IMR-90 (cell line): ENCODE measurements at regions not wholly inside any gene's neighbourhood (a gene's known extent, or its start where the extent isn't known, plus 50 kb on each side); places are given as distances from the start of the nearest gene placed in this dataset.

Source experiments
- ATAC-seq: fragments of 200-7000 bp; cut with Tn5 transposase; 2 replicates; pipeline ENCODE4 v1.9.1; 2020; ENCODE audit warnings: low read depth, mild to moderate bottlenecking, moderate library complexity
- BruUV-seq: library from RNA; stranded (reverse); fragments of 400-500 nt; replicated peaks from 2 replicates; lab custom pipeline; 2021; lab: Mats Ljungman, UMichigan
- CTCF ChIA-PET: fragments of 300-600 bp; formaldehyde crosslinking; extraction: SDS; loops from one replicate; lab custom pipeline; 2021; ENCODE audit warnings: antibody characterized with exemption; lab: Yijun Ruan, JAX
- POLR2A ChIA-PET: fragments of 300-600 bp; sonication (Branson Sonifier 250); formaldehyde crosslinking; loops from one replicate; lab custom pipeline; 2022; ENCODE audit warnings: antibody characterized with exemption; ENCODE audit not compliant: unreplicated experiment; lab: Charles Lee
- DNase-seq: peaks from one replicate; pipeline ENCODE4 v3.0.0; 2013
- H2AFZ ChIP-seq: replicated peaks from 2 replicates; pipeline ENCODE3; 2013; ENCODE audit warnings: low read length, mild to moderate bottlenecking; ENCODE audit not compliant: poor library complexity
- H2AK5ac ChIP-seq: 2 replicates; pipeline ENCODE4 v1.6.1; 2013; ENCODE audit warnings: low read depth, low read length, inconsistent platforms
- H2AK9ac ChIP-seq: replicated peaks from 2 replicates; pipeline ENCODE3; 2013; ENCODE audit warnings: mild to moderate bottlenecking, low read depth, low read length, moderate library complexity; ENCODE audit not compliant: poor library complexity
- H2BK120ac ChIP-seq: 2 replicates; pipeline ENCODE4 v1.6.1; 2013; ENCODE audit warnings: low read depth, low read length, inconsistent platforms
- H2BK15ac ChIP-seq: 3 replicates; pipeline ENCODE4 v1.6.1; 2013; ENCODE audit warnings: low read depth, low read length, inconsistent platforms
- H2BK20ac ChIP-seq: 2 replicates; pipeline ENCODE4 v1.6.1; 2013; ENCODE audit warnings: low read depth, mild to moderate bottlenecking, inconsistent platforms, low read length, moderate library complexity
- H2BK5ac ChIP-seq: 2 replicates; pipeline ENCODE4 v1.6.1; 2013; ENCODE audit warnings: mild to moderate bottlenecking, low read depth, low read length, inconsistent platforms; ENCODE audit not compliant: poor library complexity, severe bottlenecking
- H3K14ac ChIP-seq: replicated peaks from 2 replicates; pipeline ENCODE4 v1.6.1; 2013; ENCODE audit warnings: low read depth, low read length, inconsistent platforms
- H3K18ac ChIP-seq: 2 replicates; pipeline ENCODE4 v1.6.1; 2013; ENCODE audit warnings: low read depth, low read length, control low read depth
- H3K23ac ChIP-seq: 2 replicates; pipeline ENCODE4 v1.6.1; 2013; ENCODE audit warnings: low read depth, low read length, inconsistent platforms
- H3K27ac ChIP-seq: 2 replicates; pipeline ENCODE4 v1.5.1; 2013; ENCODE audit warnings: mild to moderate bottlenecking, control low read depth, low read length; ENCODE audit not compliant: insufficient read depth
- H3K27me3 ChIP-seq: 2 replicates; pipeline ENCODE4 v1.6.1; 2013; ENCODE audit warnings: low read length; ENCODE audit not compliant: control insufficient read depth, insufficient read depth
- H3K36me3 ChIP-seq: 2 replicates; pipeline ENCODE4 v1.6.1; 2013; ENCODE audit warnings: low read length, mixed read lengths; ENCODE audit not compliant: control insufficient read depth, insufficient read depth
- H3K4ac ChIP-seq: 2 replicates; pipeline ENCODE4 v1.6.1; 2013; ENCODE audit warnings: low read depth, low read length, inconsistent platforms
- H3K4me1 ChIP-seq: 2 replicates; pipeline ENCODE4 v1.6.1; 2013; ENCODE audit warnings: low read length, mixed read lengths; ENCODE audit not compliant: control insufficient read depth, insufficient read depth
- H3K4me2 ChIP-seq: 2 replicates; pipeline ENCODE4 v1.6.1; 2013; ENCODE audit warnings: low read depth, mild to moderate bottlenecking, control low read depth, low read length, moderate library complexity
- H3K4me3 ChIP-seq: 2 replicates; pipeline ENCODE4 v1.5.1; 2013; ENCODE audit warnings: low read depth, mild to moderate bottlenecking, control low read depth, low read length, moderate library complexity; ENCODE audit not compliant: insufficient read depth
- H3K56ac ChIP-seq: 2 replicates; pipeline ENCODE4 v1.6.1; 2013; ENCODE audit warnings: low read length, inconsistent platforms; ENCODE audit not compliant: insufficient read depth; ENCODE audit errors: extremely low read depth
- H3K79me1 ChIP-seq, 2 experiments: 2 replicates each; pipeline ENCODE4 v1.6.1; 2013; ENCODE audit warnings: low read length in 2 of 2, inconsistent platforms in 1 of 2, low read depth in 1 of 2
- H3K9ac ChIP-seq: 2 replicates; pipeline ENCODE4 v1.6.1; 2013; ENCODE audit warnings: low read depth, low read length, control low read depth
- H3K9me1 ChIP-seq: 2 replicates; pipeline ENCODE4 v1.6.1; 2013; ENCODE audit warnings: low read length, inconsistent platforms; ENCODE audit not compliant: insufficient read depth
- H3K9me3 ChIP-seq: 2 replicates; pipeline ENCODE4 v1.6.1; 2013; ENCODE audit warnings: low read length; ENCODE audit not compliant: control insufficient read depth, insufficient read depth
- H4K20me1 ChIP-seq: 2 replicates; pipeline ENCODE4 v1.6.1; 2013; ENCODE audit warnings: low read length, inconsistent platforms; ENCODE audit not compliant: insufficient read depth
- H4K5ac ChIP-seq: 2 replicates; pipeline ENCODE4 v1.6.1; 2013; ENCODE audit warnings: mild to moderate bottlenecking, low read depth, low read length, control low read depth
- H4K8ac ChIP-seq, 2 experiments: 2 replicates each; pipeline ENCODE4 v1.6.1; 2013; ENCODE audit warnings: low read depth in 2 of 2, low read length in 2 of 2, control low read depth in 1 of 2, inconsistent platforms in 1 of 2
- H4K91ac ChIP-seq: 2 replicates; pipeline ENCODE4 v1.6.1; 2013; ENCODE audit warnings: low read depth, low read length, inconsistent platforms; ENCODE audit not compliant: insufficient read depth
- MAZ ChIP-seq: IDR thresholded peaks from 2 replicates; pipeline ENCODE4 v1.6.1; 2012; ENCODE audit warnings: low read depth, mild to moderate bottlenecking, low read length, improper control_type of control experiment, moderate library complexity, borderline replicate concordance
- USF2 ChIP-seq: fragments of 150-350 bp; IDR thresholded peaks from 2 replicates; pipeline ENCODE4 v1.6.1; 2017; ENCODE audit warnings: mild to moderate bottlenecking, antibody characterized with exemption, low read length, low read depth
- WGBS, 2 experiments: methylation state at CpG; one replicate each; pipeline versions ENCODE4 v1.1.5 to v1.1.7; 2013; ENCODE audit warnings: missing lambda C conversion rate in 2 of 2; ENCODE audit not compliant: insufficient read length in 1 of 2; ENCODE audit errors: extremely low coverage in 2 of 2; 5-methylcytosine and 5-hydroxymethylcytosine counted together
- dilution Hi-C: fragments of 300-500 bp; cut with HindIII; formaldehyde crosslinking; loops from one replicate; pipeline ENCODE4 v1.14.3; 2018; ENCODE audit warnings: low sequenced_read_pairs; ENCODE audit not compliant: unreplicated experiment
- in situ Hi-C: fragments of 300-500 bp; cut with MboI; formaldehyde crosslinking; loops from 3 replicates; pipeline ENCODE4 v1.14.3; 2019; ENCODE audit warnings: low sequenced_read_pairs, inconsistent platforms, mixed read lengths
- intact Hi-C: fragments of 100-400 bp; cut with micrococcal nuclease; formaldehyde crosslinking; loops from 2 replicates; pipeline ENCODE4 v1.10.0; 2022

GRCh38 chrX:7787714-7788113 is 55.3 kb upstream of the VCX start:
- no peak overlapping the region for H3K4me2 ChIP-seq
- H2AK9ac ChIP-seq: no peak overlapping the region
- intact Hi-C loops: no loop called here
- H2AFZ ChIP-seq: no peak overlapping the region
- no peak overlapping the region for H3K14ac ChIP-seq
- H4K91ac ChIP-seq: no peak overlapping the region
- no peak overlapping the region for H2BK120ac ChIP-seq
- no peaks in the 10 kb centered on the region for H3K79me1 ChIP-seq
- ChIA-PET CTCF (no interaction called here), POLR2A (no interaction called here)
- WGBS, 2 experiments: no CpG with 5 or more reads among the region's 4 CpGs
- no peak overlapping the region for H2BK5ac ChIP-seq
- no TSS peak for BruUV-seq
- dilution Hi-C loops: no loop called here
- H3K4me1 ChIP-seq: no peaks in the 10 kb centered on the region
- H3K9me1 ChIP-seq: no peaks in the 10 kb centered on the region
- no peak overlapping the region for H3K56ac ChIP-seq
- TF ChIP-seq MAZ: no peak
- TF ChIP-seq USF2: no peak
- in situ Hi-C loops: no loop called here
- no peak overlapping the region for H2AK5ac ChIP-seq
- DNase-seq (no peak), ATAC-seq (no peak)
- H3K9me3 ChIP-seq: peaks cover 9% of the 10 kb centered on the region; the same call in 1 of the 2 replicates
- no peak overlapping the region for H3K23ac ChIP-seq
- H3K36me3 ChIP-seq: no peaks in the 10 kb centered on the region
- H4K20me1 ChIP-seq: no peaks in the 10 kb centered on the region
- no peak overlapping the region for H2BK15ac ChIP-seq
- H3K4ac ChIP-seq: no peak overlapping the region
- no peak overlapping the region for H4K8ac ChIP-seq
- no peak overlapping the region for H4K5ac ChIP-seq
- H3K9ac ChIP-seq: no peak overlapping the region
- H2BK20ac ChIP-seq: no peak overlapping the region
- H3K4me3 ChIP-seq: no peak overlapping the region
- H3K27ac ChIP-seq: no peak overlapping the region
- H3K27me3 ChIP-seq: no peaks in the 10 kb centered on the region
- H3K18ac ChIP-seq: no peak overlapping the region
